A549 (cell line): ENCODE measurements at regions not wholly inside any gene's neighbourhood (a gene's known extent, or its start where the extent isn't known, plus 50 kb on each side); places are given as distances from the start of the nearest gene placed in this dataset.

ENCODE experiments used
- CEBPB ChIP-seq, 2 experiments: fragments of >200 bp in 1 of 2; sonication (Bioruptor Twin) in 1 of 2; formaldehyde crosslinking in 1 of 2; IDR thresholded peaks; 2 replicates each; pipeline ENCODE4 v1.6.1; 2012 to 2016
- CTCF ChIP-seq: fragments of >200 bp; sonication (Bioruptor Twin); formaldehyde crosslinking; IDR thresholded peaks from 3 replicates; pipeline ENCODE4 v1.5.1; 2016
- EP300 ChIP-seq, 2 experiments: fragments of >200 bp; sonication (Bioruptor Twin); formaldehyde crosslinking; IDR thresholded peaks; 2 replicates in 1 of 2; 3 replicates in 1 of 2; pipeline ENCODE4 v1.6.1; 2016 to 2017
- FOSL2 ChIP-seq, 2 experiments: fragments of 450-650 bp in 1 of 2; fragments of >200 bp in 1 of 2; sonication (Bioruptor Twin) in 1 of 2; formaldehyde crosslinking; IDR thresholded peaks; 2 replicates each; pipeline versions ENCODE4 v1.5.0 to v1.6.1; 2016 to 2020; ENCODE audit warnings: mild to moderate bottlenecking in 1 of 2, moderate library complexity in 1 of 2
- HDAC2 ChIP-seq: fragments of 200-600 bp; sonication (generic); IDR thresholded peaks from 2 replicates; pipeline ENCODE4 v1.6.1; 2016
- MAZ ChIP-seq: fragments of 150-350 bp; IDR thresholded peaks from 2 replicates; pipeline ENCODE4 v1.6.1; 2014; ENCODE audit warnings: antibody characterized with exemption, low read depth, low read length, borderline replicate concordance
- NR3C1 ChIP-seq: fragments of >200 bp; sonication (Bioruptor Twin); formaldehyde crosslinking; IDR thresholded peaks from 3 replicates; pipeline ENCODE4 v1.6.1; 2017
- PHF8 ChIP-seq: fragments of 200-600 bp; sonication (generic); IDR thresholded peaks from 2 replicates; pipeline ENCODE4 v1.6.1; 2016; ENCODE audit warnings: low read depth, mild to moderate bottlenecking, antibody characterized with exemption, moderate library complexity, borderline replicate concordance
- POLR2A ChIP-seq: IDR thresholded peaks from 2 replicates; pipeline ENCODE4 v1.6.1; 2012; ENCODE audit warnings: mild to moderate bottlenecking, low read length
- RAD21 ChIP-seq, 2 experiments: fragments of >200 bp in 1 of 2; sonication (Bioruptor Twin) in 1 of 2; formaldehyde crosslinking in 1 of 2; IDR thresholded peaks in 1 of 2; conservative IDR thresholded peaks in 1 of 2; 2 replicates in 1 of 2; 3 replicates in 1 of 2; pipeline ENCODE4 v1.6.1; 2012 to 2018; ENCODE audit warnings: inconsistent platforms in 1 of 2
- RCOR1 ChIP-seq: fragments of 150-350 bp; IDR thresholded peaks from 2 replicates; pipeline ENCODE4 v1.6.1; 2014; ENCODE audit warnings: antibody characterized with exemption, low read length, low read depth
- REST ChIP-seq: fragments of 200-600 bp; sonication (generic); IDR thresholded peaks from 2 replicates; pipeline ENCODE4 v1.6.1; 2016; ENCODE audit warnings: antibody characterized with exemption, mild to moderate bottlenecking, moderate library complexity
- RFX5 ChIP-seq: fragments of 450-650 bp; IDR thresholded peaks from 2 replicates; pipeline ENCODE4 v1.7.1; 2014; ENCODE audit warnings: antibody characterized with exemption, mild to moderate bottlenecking, moderate library complexity
- USF2 ChIP-seq: fragments of 450-650 bp; IDR thresholded peaks from 2 replicates; pipeline ENCODE4 v1.6.1; 2014; ENCODE audit warnings: antibody characterized with exemption

GRCh38 chr5:42013561-42013960 is 88.5 kb downstream of the FBXO4 start:
- TF ChIP-seq CTCF (no peak), NR3C1 (no peak), MAZ (no peak), FOSL2 (IDR thresholded peaks at IDR 0.05) (no peak), FOSL2 (CRISPR knock-in tag; IDR thresholded peaks at IDR 0.05) (no peak), REST (no peak), RAD21 (conservative IDR thresholded peaks at IDR 0.05 in 1 of 2, IDR thresholded peaks at IDR 0.05 in 1 of 2) (no peak), RFX5 (no peak), RCOR1 (no peak), CEBPB (IDR thresholded peaks at IDR 0.05) (no peak), USF2 (no peak), HDAC2 (no peak), EP300 (IDR thresholded peaks at IDR 0.05) (no peak), POLR2A (no peak), PHF8 (no peak)
